ENCODE measurements at regions not wholly inside any gene's neighbourhood (a gene's known extent, or its start where the extent isn't known, plus 50 kb on each side); places are given as distances from the start of the nearest gene placed in this dataset.

- no peak for DNase-seq (ENCODE audit: low read depth in 2 of 2)
Observed at GRCh38 chr10:78617115-78617514, 451.7 kb upstream of the ZMIZ1 start.

GRCh38 chr10:78617631-78618030, 451.1 kb upstream of the ZMIZ1 start:
- DNase-seq (ENCODE audit: low read depth in 2 of 2), result no peak

GRCh38 chr10:78618050-78618449, 450.7 kb upstream of the ZMIZ1 start:
- no peak for DNase-seq (ENCODE audit: low read depth in 2 of 2)

- DNase-seq (ENCODE audit: low read depth in 2 of 2), result no peak
Observed at GRCh38 chr10:78619115-78619851, 449.5 kb upstream of the ZMIZ1 start.

GRCh38 chr10:78619896-78620295, 448.9 kb upstream of the ZMIZ1 start:
- no peak for DNase-seq (ENCODE audit: low read depth in 2 of 2)

- DNase-seq (ENCODE audit: low read depth in 2 of 2), result no peak
Observed at GRCh38 chr10:78620985-78621799, 447.6 kb upstream of the ZMIZ1 start.

GRCh38 chr10:78623578-78624215, 445.1 kb upstream of the ZMIZ1 start:
- no peak for DNase-seq (ENCODE audit: low read depth in 2 of 2)

GRCh38 chr10:78624791-78625190, 444.0 kb upstream of the ZMIZ1 start:
- no peak for DNase-seq (ENCODE audit: low read depth in 2 of 2)

- DNase-seq (ENCODE audit: low read depth in 2 of 2), result no peak
Observed at GRCh38 chr10:78626471-78626870, 442.3 kb upstream of the ZMIZ1 start.

- no peak for DNase-seq (ENCODE audit: low read depth in 2 of 2)
Observed at GRCh38 chr10:78627254-78627795, 441.4 kb upstream of the ZMIZ1 start.

- no peak for DNase-seq (ENCODE audit: low read depth in 2 of 2)
Observed at GRCh38 chr10:78628976-78629375, 439.8 kb upstream of the ZMIZ1 start.

- DNase-seq (ENCODE audit: low read depth in 2 of 2), result no peak
Observed at GRCh38 chr10:78629773-78630172, 439.0 kb upstream of the ZMIZ1 start.

- no peak for DNase-seq (ENCODE audit: low read depth in 2 of 2)
Observed at GRCh38 chr10:78630944-78631838, 437.6 kb upstream of the ZMIZ1 start.

GRCh38 chr10:78634389-78634815, 434.4 kb upstream of the ZMIZ1 start:
- no peak for DNase-seq (ENCODE audit: low read depth in 2 of 2)

- no peak for DNase-seq (ENCODE audit: low read depth in 2 of 2)
Observed at GRCh38 chr10:78634835-78635234, 433.9 kb upstream of the ZMIZ1 start.

- no peak for DNase-seq (ENCODE audit: low read depth in 2 of 2)
Observed at GRCh38 chr10:78639629-78640028, 429.1 kb upstream of the ZMIZ1 start.

GRCh38 chr10:78640796-78641636, 427.8 kb upstream of the ZMIZ1 start:
- DNase-seq (ENCODE audit: low read depth in 2 of 2), result no peak

- DNase-seq (ENCODE audit: low read depth in 2 of 2), result no peak
Observed at GRCh38 chr10:78641693-78642092, 427.1 kb upstream of the ZMIZ1 start.

GRCh38 chr10:78642269-78642816, 426.4 kb upstream of the ZMIZ1 start:
- DNase-seq (ENCODE audit: low read depth in 2 of 2), result no peak

GRCh38 chr10:78643513-78643912, 425.3 kb upstream of the ZMIZ1 start:
- no peak for DNase-seq (ENCODE audit: low read depth in 2 of 2)

Data from stimulated activated CD8-positive, alpha-beta memory T cell treated with anti-CD3 and anti-CD28 coated beads, Interleukin-7, amount 100 ng/mL, for 1 hour (primary cell).